SK-N-MC (cell line): ENCODE measurements at regions not wholly inside any gene's neighbourhood (a gene's known extent, or its start where the extent isn't known, plus 50 kb on each side); places are given as distances from the start of the nearest gene placed in this dataset.
A peak's percentile ranks its signal among the peaks of the same experiment; 100 is the strongest.

Source experiments
- DNase-seq: peaks from one replicate; pipeline ENCODE4 v3.0.0-alpha.2; 2011; ENCODE audit warnings: low read depth, low spot score
- H3K27ac ChIP-seq: fragments of 200-600 bp; sonication (generic); 2 replicates; pipeline ENCODE4 v1.5.1; 2016; ENCODE audit warnings: mixed run types
- H3K36me3 ChIP-seq: fragments of 200-600 bp; sonication (generic); 2 replicates; pipeline ENCODE4 v1.6.1; 2017; ENCODE audit warnings: antibody characterized with exemption, low read length, mixed read lengths; ENCODE audit not compliant: insufficient read depth
- H3K4me3 ChIP-seq: fragments of 200-600 bp; sonication (generic); 2 replicates; pipeline ENCODE4 v1.5.1; 2016
- H3K9ac ChIP-seq: fragments of 200-600 bp; sonication (generic); 2 replicates; pipeline ENCODE4 v1.8.0; 2017; ENCODE audit warnings: mixed run types, mixed read lengths; ENCODE audit not compliant: insufficient read length
- H3K9me3 ChIP-seq: fragments of 200-600 bp; sonication (generic); 2 replicates; pipeline ENCODE4 v1.6.1; 2017; ENCODE audit warnings: low read depth, mild to moderate bottlenecking, antibody characterized with exemption, low read length, moderate library complexity, mixed read lengths
- EZH2 ChIP-seq: fragments of 200-600 bp; sonication (generic); IDR thresholded peaks from one replicate; pipeline ENCODE4 v1.6.1; 2017; ENCODE audit warnings: antibody characterized with exemption
- FOXP2 ChIP-seq: optimal IDR thresholded peaks from 2 replicates; pipeline ENCODE3; 2011; ENCODE audit warnings: mild to moderate bottlenecking, moderate library complexity; ENCODE audit not compliant: insufficient read depth; ENCODE audit errors: extremely low read length, control extremely low read depth
- POLR2AphosphoS5 ChIP-seq: IDR thresholded peaks from 2 replicates; pipeline ENCODE4 v1.6.1; 2012; ENCODE audit warnings: mild to moderate bottlenecking, low read depth, low read length, borderline replicate concordance

GRCh38 chr6:141301779-141302178 is 830.9 kb upstream of the GJE1 start:
- TF ChIP-seq EZH2 (no peak), FOXP2 (no peak), POLR2AphosphoS5 (no peak)
- Histone ChIP-seq H3K9ac (no peak overlapping the region), H3K9me3 (no peaks in the 10 kb centered on the region), H3K36me3 (no peaks in the 10 kb centered on the region), H3K27ac (no peak overlapping the region), H3K4me3 (no peak overlapping the region)
- DNase-seq = no peak

- Histone ChIP-seq H3K27ac (no peak overlapping the region), H3K9ac (no peak overlapping the region), H3K4me3 (no peak overlapping the region), H3K36me3 (no peaks in the 10 kb centered on the region; the same call in 1 of the 2 replicates), H3K9me3 (no peaks in the 10 kb centered on the region)
- no peak for TF ChIP-seq FOXP2
- TF ChIP-seq POLR2AphosphoS5 = no peak
- no peak for TF ChIP-seq EZH2
- no peak for DNase-seq
Observed at GRCh38 chr6:141290941-141291721, 841.6 kb upstream of the GJE1 start.

- Histone ChIP-seq H3K4me3 (no peak overlapping the region), H3K36me3 (no peaks in the 10 kb centered on the region; the same call in 1 of the 2 replicates), H3K9me3 (no peaks in the 10 kb centered on the region), H3K27ac (no peak overlapping the region), H3K9ac (no peak overlapping the region)
- DNase-seq = no peak
- no peak for TF ChIP-seq FOXP2
- no peak for TF ChIP-seq EZH2
- TF ChIP-seq POLR2AphosphoS5 = no peak
Observed at GRCh38 chr6:141288947-141289346, 843.8 kb upstream of the GJE1 start.

GRCh38 chr6:141282263-141282662 is 850.5 kb upstream of the GJE1 start:
- TF ChIP-seq EZH2 (no peak), FOXP2 (no peak), POLR2AphosphoS5 (no peak)
- Histone ChIP-seq H3K9ac (no peak overlapping the region), H3K27ac (no peak overlapping the region), H3K9me3 (no peaks in the 10 kb centered on the region), H3K4me3 (no peak overlapping the region), H3K36me3 (no peaks in the 10 kb centered on the region)
- no peak for DNase-seq

GRCh38 chr6:141269684-141270083 is 863.0 kb upstream of the GJE1 start:
- no peak for TF ChIP-seq FOXP2
- TF ChIP-seq POLR2AphosphoS5 = no peak
- no peak for TF ChIP-seq EZH2
- H3K4me3 ChIP-seq = no peak overlapping the region

GRCh38 chr6:141267420-141267819 is 865.3 kb upstream of the GJE1 start:
- H3K9me3 ChIP-seq = peaks cover 7% of the 10 kb centered on the region; the same call in 1 of the 2 replicates
- H3K4me3 ChIP-seq = no peak overlapping the region
- H3K36me3 ChIP-seq = no peaks in the 10 kb centered on the region
- no peak overlapping the region for H3K9ac ChIP-seq
- DNase-seq = no peak
- no peak overlapping the region for H3K27ac ChIP-seq
- TF ChIP-seq POLR2AphosphoS5 = no peak
- TF ChIP-seq FOXP2 = no peak
- TF ChIP-seq EZH2 = no peak

More at GRCh38 chr6:141269684-141270083, 863.0 kb upstream of the GJE1 start:
- Histone ChIP-seq H3K36me3 (no peaks in the 10 kb centered on the region), H3K27ac (no peak overlapping the region), H3K9ac (no peak overlapping the region), H3K9me3 (peaks cover 3% of the 10 kb centered on the region; the same call in 1 of the 2 replicates)
- DNase-seq = no peak

- DNase-seq = no peak
- Histone ChIP-seq H3K9me3 (peaks cover 7% of the 10 kb centered on the region; the same call in 1 of the 2 replicates), H3K36me3 (no peaks in the 10 kb centered on the region), H3K9ac (peak overlapping the region; percentile 64), H3K27ac (0 out of 2 replicates have a peak overlapping the region, but pooled peaks have one; percentile 2), H3K4me3 (peak overlapping the region; percentile 76)
- no peak for TF ChIP-seq EZH2
- no peak for TF ChIP-seq FOXP2
- TF ChIP-seq POLR2AphosphoS5 = no peak
Observed at GRCh38 chr6:141265756-141266623, 866.7 kb upstream of the GJE1 start.

GRCh38 chr6:141264101-141264500 is 868.6 kb upstream of the GJE1 start:
- Histone ChIP-seq H3K9ac (no peak overlapping the region), H3K9me3 (peaks cover 4% of the 10 kb centered on the region; the same call in 1 of the 2 replicates), H3K4me3 (no peak overlapping the region), H3K36me3 (no peaks in the 10 kb centered on the region), H3K27ac (no peak overlapping the region)
- TF ChIP-seq POLR2AphosphoS5 = no peak
- no peak for TF ChIP-seq EZH2
- TF ChIP-seq FOXP2 = no peak
- no peak for DNase-seq
